ENCODE measurements at regions not wholly inside any gene's neighbourhood (a gene's known extent, or its start where the extent isn't known, plus 50 kb on each side); places are given as distances from the start of the nearest gene placed in this dataset.

DNA sequence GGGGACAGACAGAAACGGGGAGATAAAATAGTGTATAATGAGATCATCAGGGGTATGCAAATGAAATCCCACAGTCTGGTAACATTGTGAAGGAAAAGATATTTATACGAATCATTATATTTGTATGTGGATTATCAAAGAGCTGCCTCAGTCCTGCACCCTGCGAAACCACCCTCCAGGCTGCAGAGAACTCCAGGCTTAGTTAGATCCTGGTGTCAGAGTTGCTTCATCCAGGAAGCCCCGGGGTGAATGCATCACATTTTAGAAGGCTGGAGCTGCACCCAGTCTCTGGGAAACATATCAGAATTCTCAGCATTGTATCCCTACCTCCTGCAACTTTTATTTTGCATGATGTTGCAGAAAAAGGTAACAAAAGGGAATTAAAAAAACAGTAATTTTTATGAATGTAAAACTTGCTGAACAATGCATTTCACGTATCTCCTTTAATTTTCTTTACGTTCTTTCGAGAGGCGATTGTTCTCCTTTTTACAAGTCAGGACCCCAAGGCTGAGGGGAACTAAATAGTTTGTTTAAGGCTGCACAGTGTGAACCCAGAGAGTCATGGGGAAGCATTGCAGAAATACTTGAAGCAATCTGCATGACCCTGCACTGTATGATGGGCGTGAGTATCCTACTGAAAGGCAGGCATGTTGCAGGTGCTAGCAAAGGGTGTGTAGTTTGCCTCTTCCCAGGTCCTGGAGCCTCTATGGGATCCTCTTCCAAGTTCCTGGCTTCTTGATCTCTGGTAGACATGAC, 299.5 kb upstream of the CLNK start:
- TF ChIP-seq, protein P1, sequence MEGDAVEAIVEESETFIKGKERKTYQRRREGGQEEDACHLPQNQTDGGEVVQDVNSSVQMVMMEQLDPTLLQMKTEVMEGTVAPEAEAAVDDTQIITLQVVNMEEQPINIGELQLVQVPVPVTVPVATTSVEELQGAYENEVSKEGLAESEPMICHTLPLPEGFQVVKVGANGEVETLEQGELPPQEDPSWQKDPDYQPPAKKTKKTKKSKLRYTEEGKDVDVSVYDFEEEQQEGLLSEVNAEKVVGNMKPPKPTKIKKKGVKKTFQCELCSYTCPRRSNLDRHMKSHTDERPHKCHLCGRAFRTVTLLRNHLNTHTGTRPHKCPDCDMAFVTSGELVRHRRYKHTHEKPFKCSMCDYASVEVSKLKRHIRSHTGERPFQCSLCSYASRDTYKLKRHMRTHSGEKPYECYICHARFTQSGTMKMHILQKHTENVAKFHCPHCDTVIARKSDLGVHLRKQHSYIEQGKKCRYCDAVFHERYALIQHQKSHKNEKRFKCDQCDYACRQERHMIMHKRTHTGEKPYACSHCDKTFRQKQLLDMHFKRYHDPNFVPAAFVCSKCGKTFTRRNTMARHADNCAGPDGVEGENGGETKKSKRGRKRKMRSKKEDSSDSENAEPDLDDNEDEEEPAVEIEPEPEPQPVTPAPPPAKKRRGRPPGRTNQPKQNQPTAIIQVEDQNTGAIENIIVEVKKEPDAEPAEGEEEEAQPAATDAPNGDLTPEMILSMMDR (IDR thresholded peaks at IDR 0.05; ENCODE audit: insufficient read depth, low read depth, low read length, missing control alignments): no peak
- H3K4me3 ChIP-seq (ENCODE audit: low read length): no peak overlapping the region
- DNase-seq (ENCODE audit: low read depth): peak; percentile 73

- TF ChIP-seq, protein P1 (IDR thresholded peaks at IDR 0.05; ENCODE audit: insufficient read depth, low read depth, low read length, missing control alignments): no peak
- DNase-seq (ENCODE audit: low read depth): peak; percentile 63
- H3K4me3 ChIP-seq (ENCODE audit: low read length): no peak overlapping the region
These were observed 298.7 kb upstream of the CLNK start for GRCh38 chr4:10983268-10983667.

DNA sequence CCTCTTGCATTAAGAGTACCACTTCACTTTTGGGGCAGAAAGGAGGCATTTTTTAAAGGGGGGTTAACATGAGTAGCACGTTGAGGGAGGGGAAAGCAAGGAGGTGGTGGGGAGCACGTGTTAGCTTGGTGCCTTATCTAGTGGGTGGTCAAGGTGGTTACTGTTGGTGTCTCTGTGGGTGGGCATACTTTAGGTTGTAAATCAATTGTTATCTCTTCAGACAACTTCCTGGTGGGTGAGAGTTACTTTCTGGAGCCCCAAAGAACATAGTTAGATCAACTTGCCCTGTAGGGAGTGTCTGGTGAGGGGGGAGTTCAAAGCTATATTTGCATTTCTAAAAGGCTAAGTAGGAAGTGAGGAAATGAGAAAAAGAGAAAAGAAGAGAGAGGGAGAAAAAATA, 297.7 kb upstream of the CLNK start:
- TF ChIP-seq, protein P1 (IDR thresholded peaks at IDR 0.05; ENCODE audit: insufficient read depth, low read depth, low read length, missing control alignments): no peak
- DNase-seq (ENCODE audit: low read depth): no peak
- no peak overlapping the region for H3K4me3 ChIP-seq (ENCODE audit: low read length)

DNA sequence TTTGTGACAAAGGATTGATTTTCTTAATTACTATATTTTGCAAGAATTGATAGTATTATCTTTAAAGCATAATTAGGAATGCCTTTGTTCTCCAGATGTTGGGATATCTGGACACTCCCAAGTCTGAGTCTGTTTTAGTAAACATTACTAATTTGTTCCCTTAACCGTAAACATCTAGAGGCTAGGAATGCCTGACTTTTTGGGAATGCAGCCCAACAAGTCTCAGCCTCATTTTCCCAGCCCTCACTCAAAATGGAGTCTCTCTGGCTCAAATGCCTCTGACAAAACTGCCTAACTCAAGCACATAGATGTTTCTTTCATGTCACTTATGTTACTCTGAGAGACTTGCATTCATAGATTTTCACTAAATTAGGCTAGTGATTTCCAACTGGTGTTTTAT, 297.0 kb upstream of the CLNK start:
- TF ChIP-seq, protein P1 (IDR thresholded peaks at IDR 0.05; ENCODE audit: insufficient read depth, low read depth, low read length, missing control alignments): no peak
- DNase-seq (ENCODE audit: low read depth): peak; percentile 41
- H3K4me3 ChIP-seq (ENCODE audit: low read length): no peak overlapping the region

GRCh38 chr4:10981096-10981495, 296.5 kb upstream of the CLNK start:
- TF ChIP-seq, protein P1 (IDR thresholded peaks at IDR 0.05; ENCODE audit: insufficient read depth, low read depth, low read length, missing control alignments): no peak
- no peak overlapping the region for H3K4me3 ChIP-seq (ENCODE audit: low read length)
- no peak for DNase-seq (ENCODE audit: low read depth)

DNA sequence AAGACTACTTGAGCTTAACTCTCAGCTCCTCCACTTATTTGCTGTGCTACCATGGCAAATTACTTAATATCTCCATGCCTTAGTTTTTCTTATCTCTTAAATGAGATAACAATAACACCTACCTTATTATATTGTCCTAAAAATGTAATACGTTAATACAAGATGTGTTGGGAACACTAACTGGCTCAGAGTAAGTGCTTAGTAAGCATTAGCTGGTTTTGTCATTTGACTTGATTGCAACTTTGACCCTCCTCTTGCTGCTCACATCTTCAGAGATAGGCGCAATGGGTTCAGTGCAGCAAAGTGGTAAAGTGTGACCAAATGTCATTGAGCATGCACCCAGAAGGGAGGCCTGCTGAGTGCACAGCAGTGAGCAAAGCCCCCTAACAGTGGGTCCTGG, 294.5 kb upstream of the CLNK start:
- TF ChIP-seq, protein P1 (IDR thresholded peaks at IDR 0.05; ENCODE audit: insufficient read depth, low read depth, low read length, missing control alignments): no peak
- H3K4me3 ChIP-seq (ENCODE audit: low read length): no peak overlapping the region
- DNase-seq (ENCODE audit: low read depth): no peak

- TF ChIP-seq, protein P1 (IDR thresholded peaks at IDR 0.05; ENCODE audit: insufficient read depth, low read depth, low read length, missing control alignments): no peak
- no peak for DNase-seq (ENCODE audit: low read depth)
- H3K4me3 ChIP-seq (ENCODE audit: low read length): no peak overlapping the region
These were observed 293.0 kb upstream of the CLNK start for GRCh38 chr4:10977534-10977933.
